Panc1 (cell line): ENCODE measurements at regions not wholly inside any gene's neighbourhood (a gene's known extent, or its start where the extent isn't known, plus 50 kb on each side); places are given as distances from the start of the nearest gene placed in this dataset.

ENCODE experiments used
- ATAC-seq: fragments of 200-7000 bp; cut with Tn5 transposase; 2 replicates; pipeline ENCODE4 v1.9.1; 2020; ENCODE audit warnings: mild to moderate bottlenecking, moderate library complexity
- BruUV-seq: library from RNA; stranded (reverse); fragments of 400-500 nt; replicated peaks from 2 replicates; lab custom pipeline; 2021; lab: Mats Ljungman, UMichigan
- CTCF ChIA-PET: fragments of 300-600 bp; sonication (Branson Sonifier 250); formaldehyde crosslinking; loops from one replicate; lab custom pipeline; 2022; ENCODE audit warnings: antibody characterized with exemption; lab: Charles Lee
- POLR2A ChIA-PET: fragments of 300-600 bp; sonication (Branson Sonifier 250); formaldehyde crosslinking; loops from one replicate; lab custom pipeline; 2022; ENCODE audit warnings: antibody characterized with exemption; lab: Charles Lee
- DNase-seq: peaks from one replicate; pipeline ENCODE4 v3.0.0-alpha.2; 2010; ENCODE audit warnings: low read depth, low spot score
- H3K27ac ChIP-seq: 2 replicates; pipeline ENCODE4 v1.5.1; 2011; ENCODE audit warnings: mild to moderate bottlenecking, low read length, inconsistent platforms
- H3K27me3 ChIP-seq: fragments of 200-500 bp; sonication (Bioruptor generic); 2 replicates; pipeline ENCODE4 v1.6.0; 2014; ENCODE audit warnings: low read length, inconsistent platforms; ENCODE audit not compliant: control insufficient read depth, insufficient read depth
- H3K36me3 ChIP-seq: fragments of 200-500 bp; sonication (Bioruptor generic); 2 replicates; pipeline ENCODE4 v1.5.1; 2014; ENCODE audit warnings: inconsistent platforms, mild to moderate bottlenecking, low read length, moderate library complexity; ENCODE audit not compliant: control insufficient read depth, insufficient read depth
- H3K4me1 ChIP-seq: 2 replicates; pipeline ENCODE4 v1.5.1; 2011; ENCODE audit warnings: inconsistent platforms, mild to moderate bottlenecking, low read length, moderate library complexity; ENCODE audit not compliant: control insufficient read depth, insufficient read depth
- H3K4me3 ChIP-seq, 2 experiments: 2 replicates each; pipeline ENCODE4 v1.5.1; 2011 to 2012; ENCODE audit warnings: low read depth in 2 of 2, low read length in 2 of 2, mild to moderate bottlenecking in 2 of 2, inconsistent platforms in 1 of 2, moderate library complexity in 1 of 2
- H3K9me3 ChIP-seq: fragments of 200-500 bp; sonication (Bioruptor generic); 2 replicates; pipeline ENCODE4 v1.5.1; 2014; ENCODE audit warnings: low read depth, mild to moderate bottlenecking, inconsistent platforms, low read length, moderate library complexity; ENCODE audit not compliant: control insufficient read depth, insufficient read depth
- POLR2AphosphoS5 ChIP-seq: IDR thresholded peaks from 2 replicates; pipeline ENCODE4 v1.6.1; 2012; ENCODE audit warnings: mild to moderate bottlenecking, low read depth, low read length, moderate library complexity
- SIN3A ChIP-seq: IDR thresholded peaks from 2 replicates; pipeline ENCODE4 v1.6.1; 2012; ENCODE audit warnings: low read depth, mild to moderate bottlenecking, low read length, moderate library complexity, borderline replicate concordance; ENCODE audit not compliant: insufficient read depth
- TCF7L2 ChIP-seq: IDR thresholded peaks from 2 replicates; pipeline ENCODE4 v1.6.1; 2011; ENCODE audit warnings: mild to moderate bottlenecking, low read depth, low read length, inconsistent platforms
- in situ Hi-C: cut with HindIII; loops from 2 replicates; pipeline ENCODE4 v1.10.0; 2016; ENCODE audit warnings: low sequenced_read_pairs, low pct_unique_long_range_greater_than_20kb
- intact Hi-C: fragments of 100-400 bp; cut with micrococcal nuclease; formaldehyde crosslinking; loops from one replicate; pipeline ENCODE4 v1.10.0; 2022; ENCODE audit not compliant: unreplicated experiment
- TF ChIP-seq, protein P1 (sequence below), 2 experiments: IDR thresholded peaks; 2 replicates each; pipeline ENCODE4 v1.6.1; 2011 to 2012; ENCODE audit warnings: low read depth in 2 of 2, control low read depth in 1 of 2, low read length in 1 of 2, mild to moderate bottlenecking in 1 of 2, moderate library complexity in 1 of 2; ENCODE audit not compliant: insufficient read depth in 1 of 2
- TF ChIP-seq, protein P2 (sequence below): fragments of 450-650 bp; IDR thresholded peaks from 2 replicates; pipeline ENCODE4 v1.5.1; 2017; ENCODE audit warnings: mild to moderate bottlenecking

DNA sequence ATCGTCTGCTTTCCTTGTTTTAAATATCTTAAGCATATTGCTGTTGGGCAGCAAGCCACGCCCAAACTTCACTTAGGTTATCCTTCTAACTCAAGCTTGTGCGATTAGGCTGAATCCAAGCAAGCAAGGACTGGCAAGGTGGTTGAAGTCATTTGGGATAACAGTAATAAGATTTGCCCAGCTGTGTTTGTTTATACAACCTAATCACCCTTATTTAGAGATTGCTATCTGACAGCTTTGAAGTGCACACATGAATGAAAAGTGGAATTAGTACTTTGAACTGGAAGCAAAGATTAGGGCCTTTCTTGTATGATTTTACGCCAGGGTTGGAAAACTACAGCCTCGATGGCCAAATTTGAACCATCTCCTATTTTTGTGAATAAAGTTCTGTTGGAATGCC is 182.1 kb downstream of the ASB9 start:
- DNase-seq: no peak
- no peaks in the 10 kb centered on the region for H3K27me3 ChIP-seq
- no peaks in the 10 kb centered on the region for H3K36me3 ChIP-seq
- ATAC-seq: no peak
- intact Hi-C loops (no loop called here), in situ Hi-C loops (no loop called here)
- H3K27ac ChIP-seq: no peak overlapping the region
- H3K4me1 ChIP-seq: no peaks in the 10 kb centered on the region
- BruUV-seq: no TSS peak
- no peak for TF ChIP-seq SIN3A
- TF ChIP-seq, protein P1, sequence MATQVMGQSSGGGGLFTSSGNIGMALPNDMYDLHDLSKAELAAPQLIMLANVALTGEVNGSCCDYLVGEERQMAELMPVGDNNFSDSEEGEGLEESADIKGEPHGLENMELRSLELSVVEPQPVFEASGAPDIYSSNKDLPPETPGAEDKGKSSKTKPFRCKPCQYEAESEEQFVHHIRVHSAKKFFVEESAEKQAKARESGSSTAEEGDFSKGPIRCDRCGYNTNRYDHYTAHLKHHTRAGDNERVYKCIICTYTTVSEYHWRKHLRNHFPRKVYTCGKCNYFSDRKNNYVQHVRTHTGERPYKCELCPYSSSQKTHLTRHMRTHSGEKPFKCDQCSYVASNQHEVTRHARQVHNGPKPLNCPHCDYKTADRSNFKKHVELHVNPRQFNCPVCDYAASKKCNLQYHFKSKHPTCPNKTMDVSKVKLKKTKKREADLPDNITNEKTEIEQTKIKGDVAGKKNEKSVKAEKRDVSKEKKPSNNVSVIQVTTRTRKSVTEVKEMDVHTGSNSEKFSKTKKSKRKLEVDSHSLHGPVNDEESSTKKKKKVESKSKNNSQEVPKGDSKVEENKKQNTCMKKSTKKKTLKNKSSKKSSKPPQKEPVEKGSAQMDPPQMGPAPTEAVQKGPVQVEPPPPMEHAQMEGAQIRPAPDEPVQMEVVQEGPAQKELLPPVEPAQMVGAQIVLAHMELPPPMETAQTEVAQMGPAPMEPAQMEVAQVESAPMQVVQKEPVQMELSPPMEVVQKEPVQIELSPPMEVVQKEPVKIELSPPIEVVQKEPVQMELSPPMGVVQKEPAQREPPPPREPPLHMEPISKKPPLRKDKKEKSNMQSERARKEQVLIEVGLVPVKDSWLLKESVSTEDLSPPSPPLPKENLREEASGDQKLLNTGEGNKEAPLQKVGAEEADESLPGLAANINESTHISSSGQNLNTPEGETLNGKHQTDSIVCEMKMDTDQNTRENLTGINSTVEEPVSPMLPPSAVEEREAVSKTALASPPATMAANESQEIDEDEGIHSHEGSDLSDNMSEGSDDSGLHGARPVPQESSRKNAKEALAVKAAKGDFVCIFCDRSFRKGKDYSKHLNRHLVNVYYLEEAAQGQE (IDR thresholded peaks at IDR 0.05; ENCODE audit: insufficient read depth in 1 of 2, low read depth in 2 of 2, low read length in 1 of 2): no peak
- TF ChIP-seq, protein P2, sequence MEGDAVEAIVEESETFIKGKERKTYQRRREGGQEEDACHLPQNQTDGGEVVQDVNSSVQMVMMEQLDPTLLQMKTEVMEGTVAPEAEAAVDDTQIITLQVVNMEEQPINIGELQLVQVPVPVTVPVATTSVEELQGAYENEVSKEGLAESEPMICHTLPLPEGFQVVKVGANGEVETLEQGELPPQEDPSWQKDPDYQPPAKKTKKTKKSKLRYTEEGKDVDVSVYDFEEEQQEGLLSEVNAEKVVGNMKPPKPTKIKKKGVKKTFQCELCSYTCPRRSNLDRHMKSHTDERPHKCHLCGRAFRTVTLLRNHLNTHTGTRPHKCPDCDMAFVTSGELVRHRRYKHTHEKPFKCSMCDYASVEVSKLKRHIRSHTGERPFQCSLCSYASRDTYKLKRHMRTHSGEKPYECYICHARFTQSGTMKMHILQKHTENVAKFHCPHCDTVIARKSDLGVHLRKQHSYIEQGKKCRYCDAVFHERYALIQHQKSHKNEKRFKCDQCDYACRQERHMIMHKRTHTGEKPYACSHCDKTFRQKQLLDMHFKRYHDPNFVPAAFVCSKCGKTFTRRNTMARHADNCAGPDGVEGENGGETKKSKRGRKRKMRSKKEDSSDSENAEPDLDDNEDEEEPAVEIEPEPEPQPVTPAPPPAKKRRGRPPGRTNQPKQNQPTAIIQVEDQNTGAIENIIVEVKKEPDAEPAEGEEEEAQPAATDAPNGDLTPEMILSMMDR: no peak
- TF ChIP-seq TCF7L2: no peak
- TF ChIP-seq POLR2AphosphoS5: no peak
- no peak overlapping the region for H3K4me3 ChIP-seq
- ChIA-PET POLR2A (no interaction called here), CTCF (no interaction called here)
- no peaks in the 10 kb centered on the region for H3K9me3 ChIP-seq

DNA sequence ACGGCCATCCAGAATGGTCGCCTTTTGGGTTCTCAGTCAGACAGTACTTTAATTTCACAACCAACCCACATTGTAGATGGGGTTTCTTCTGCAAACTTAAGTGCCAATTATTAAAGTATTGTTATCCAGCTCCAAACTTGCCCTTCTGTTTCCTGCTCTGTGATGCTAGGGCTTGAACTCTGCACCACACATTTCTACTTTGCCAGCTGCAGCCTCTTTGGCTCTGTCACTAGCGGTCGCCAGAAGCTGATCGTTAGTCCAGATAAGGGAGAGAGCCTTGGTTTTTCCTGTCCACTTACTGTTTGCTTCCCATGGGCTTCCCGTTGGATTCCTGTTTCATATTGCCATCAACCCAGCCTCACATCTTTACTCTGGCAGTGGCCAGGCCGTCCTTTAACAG is 196.6 kb downstream of the ASB9 start:
- ChIA-PET POLR2A (no interaction called here), CTCF (no interaction called here)
- ATAC-seq (no peak), DNase-seq (no peak)
- Histone ChIP-seq H3K36me3 (no peaks in the 10 kb centered on the region), H3K27me3 (no peaks in the 10 kb centered on the region), H3K27ac (no peak overlapping the region), H3K9me3 (no peaks in the 10 kb centered on the region), H3K4me3 (no peak overlapping the region), H3K4me1 (no peaks in the 10 kb centered on the region)
- intact Hi-C loops: no loop called here
- in situ Hi-C loops: no loop called here
- TF ChIP-seq TCF7L2: no peak
- TF ChIP-seq, protein P2: no peak
- TF ChIP-seq, protein P1 (IDR thresholded peaks at IDR 0.05; ENCODE audit: insufficient read depth in 1 of 2, low read depth in 2 of 2, low read length in 1 of 2): no peak
- no peak for TF ChIP-seq SIN3A
- TF ChIP-seq POLR2AphosphoS5: no peak
- BruUV-seq: no TSS peak
